ENCODE measurements at regions not wholly inside any gene's neighbourhood (a gene's known extent, or its start where the extent isn't known, plus 50 kb on each side); places are given as distances from the start of the nearest gene placed in this dataset.

GRCh38 chr1:115224636-115225035 lies 113.4 kb downstream of the NGF start:
- DNase-seq (ENCODE audit: low read depth in 2 of 2), result no peak
- TF ChIP-seq, protein P1, sequence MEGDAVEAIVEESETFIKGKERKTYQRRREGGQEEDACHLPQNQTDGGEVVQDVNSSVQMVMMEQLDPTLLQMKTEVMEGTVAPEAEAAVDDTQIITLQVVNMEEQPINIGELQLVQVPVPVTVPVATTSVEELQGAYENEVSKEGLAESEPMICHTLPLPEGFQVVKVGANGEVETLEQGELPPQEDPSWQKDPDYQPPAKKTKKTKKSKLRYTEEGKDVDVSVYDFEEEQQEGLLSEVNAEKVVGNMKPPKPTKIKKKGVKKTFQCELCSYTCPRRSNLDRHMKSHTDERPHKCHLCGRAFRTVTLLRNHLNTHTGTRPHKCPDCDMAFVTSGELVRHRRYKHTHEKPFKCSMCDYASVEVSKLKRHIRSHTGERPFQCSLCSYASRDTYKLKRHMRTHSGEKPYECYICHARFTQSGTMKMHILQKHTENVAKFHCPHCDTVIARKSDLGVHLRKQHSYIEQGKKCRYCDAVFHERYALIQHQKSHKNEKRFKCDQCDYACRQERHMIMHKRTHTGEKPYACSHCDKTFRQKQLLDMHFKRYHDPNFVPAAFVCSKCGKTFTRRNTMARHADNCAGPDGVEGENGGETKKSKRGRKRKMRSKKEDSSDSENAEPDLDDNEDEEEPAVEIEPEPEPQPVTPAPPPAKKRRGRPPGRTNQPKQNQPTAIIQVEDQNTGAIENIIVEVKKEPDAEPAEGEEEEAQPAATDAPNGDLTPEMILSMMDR (IDR thresholded peaks at IDR 0.05; ENCODE audit: low read depth, low read length), result no peak
- no peak overlapping the region for H3K4me3 ChIP-seq (replicated peaks in 1 of 2; ENCODE audit: low read depth in 2 of 2, low read length in 2 of 2)

DNA sequence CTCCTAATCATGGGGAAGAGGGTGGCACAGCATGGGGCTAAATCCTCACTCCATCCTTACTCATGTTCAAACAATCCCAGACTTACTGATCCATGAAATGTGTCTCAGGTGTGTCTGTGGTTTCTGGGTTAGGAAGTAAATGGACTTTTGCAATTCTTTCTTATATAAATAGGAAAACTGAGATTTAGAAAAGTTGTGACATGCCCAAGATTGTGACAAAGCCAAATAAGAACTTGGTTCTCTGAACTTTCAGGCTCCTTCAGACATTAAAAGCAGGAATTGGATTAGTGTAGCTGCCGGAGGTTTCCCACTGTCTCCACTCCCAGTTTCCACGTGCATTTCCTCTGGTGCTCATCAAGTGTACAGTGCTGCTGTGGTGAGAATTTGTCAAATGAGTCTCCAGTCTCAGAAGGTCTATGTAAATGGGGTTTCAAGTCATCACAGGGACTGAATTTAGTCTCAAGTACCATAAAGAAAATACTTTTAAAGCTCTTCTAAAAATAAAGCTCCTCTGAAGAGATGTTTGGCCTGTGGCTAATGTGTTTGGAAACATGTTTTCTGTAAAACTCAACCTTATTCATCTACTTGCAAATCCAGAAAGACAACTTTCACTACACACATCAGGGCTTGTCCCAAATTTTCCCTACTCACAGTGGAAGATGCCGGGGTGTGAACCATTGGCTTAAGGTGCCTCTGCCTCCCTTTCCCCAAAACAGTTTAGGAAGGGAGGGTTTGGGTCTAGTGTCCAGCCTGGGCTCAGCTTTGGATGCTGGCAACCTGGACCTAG lies 115.2 kb downstream of the NGF start:
- TF ChIP-seq, protein P1 (IDR thresholded peaks at IDR 0.05; ENCODE audit: low read depth, low read length), result no peak
- H3K4me3 ChIP-seq (replicated peaks in 1 of 2; ENCODE audit: low read depth in 2 of 2, low read length in 2 of 2), result no peak overlapping the region
- DNase-seq (ENCODE audit: low read depth in 2 of 2), result no peak

GRCh38 chr1:115220340-115221270 lies 117.4 kb downstream of the NGF start:
- peak in 1 of 2 donors; percentile 26 for DNase-seq (ENCODE audit: low read depth in 2 of 2)
- TF ChIP-seq, protein P1 (IDR thresholded peaks at IDR 0.05; ENCODE audit: low read depth, low read length), result no peak
- H3K4me3 ChIP-seq (replicated peaks in 1 of 2; ENCODE audit: low read depth in 2 of 2, low read length in 2 of 2), result no peak overlapping the region

DNA sequence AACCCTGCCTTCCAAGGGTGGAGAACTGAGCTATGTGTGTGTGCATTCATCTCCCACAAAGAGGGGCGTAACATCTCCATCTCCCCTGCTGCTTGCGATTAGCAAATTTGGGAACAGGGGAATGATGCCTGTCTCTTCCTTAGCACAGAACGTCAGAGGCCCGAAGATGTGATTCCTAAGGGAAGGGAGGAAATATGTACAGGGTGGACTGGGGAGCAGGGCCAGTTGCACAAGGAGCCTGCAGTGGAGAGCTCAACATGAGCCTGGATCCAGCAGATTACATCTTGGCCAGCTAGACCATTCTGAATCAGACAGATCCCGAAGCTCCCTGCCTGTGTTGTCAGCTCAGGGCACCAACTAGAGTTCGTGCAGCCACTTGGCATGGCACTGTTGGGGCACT lies 118.1 kb downstream of the NGF start:
- no peak overlapping the region for H3K4me3 ChIP-seq (replicated peaks in 1 of 2; ENCODE audit: low read depth in 2 of 2, low read length in 2 of 2)
- peak in 1 of 2 donors; percentile 61 for DNase-seq (ENCODE audit: low read depth in 2 of 2)
- TF ChIP-seq, protein P1 (IDR thresholded peaks at IDR 0.05; ENCODE audit: low read depth, low read length), result no peak

DNA sequence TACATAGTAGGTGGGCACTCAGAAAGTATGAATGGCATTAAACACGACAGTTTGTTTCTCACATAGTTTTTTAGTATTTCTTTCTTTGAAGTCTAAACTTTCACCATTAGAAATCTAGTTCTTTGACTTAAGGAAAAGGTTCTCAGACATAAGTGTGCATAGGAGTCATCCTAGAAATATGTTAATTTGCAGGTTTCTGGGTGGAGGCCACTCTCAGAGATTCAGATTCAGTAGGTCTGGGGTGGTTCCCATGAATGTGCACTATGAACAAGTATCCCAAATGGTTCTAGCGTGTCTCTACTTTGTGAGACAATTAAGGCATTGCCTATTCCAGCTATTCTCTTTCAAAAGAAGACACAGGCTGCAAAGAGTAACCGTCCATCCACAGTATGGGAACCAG lies 119.3 kb downstream of the NGF start:
- no peak for DNase-seq (ENCODE audit: low read depth in 2 of 2)
- H3K4me3 ChIP-seq (replicated peaks in 1 of 2; ENCODE audit: low read depth in 2 of 2, low read length in 2 of 2), result no peak overlapping the region
- TF ChIP-seq, protein P1 (IDR thresholded peaks at IDR 0.05; ENCODE audit: low read depth, low read length), result no peak

GRCh38 chr1:115218034-115218405 lies 120.0 kb downstream of the NGF start:
- no peak overlapping the region for H3K4me3 ChIP-seq (replicated peaks in 1 of 2; ENCODE audit: low read depth in 2 of 2, low read length in 2 of 2)
- peak in 1 of 2 donors; percentile 13 for DNase-seq (ENCODE audit: low read depth in 2 of 2)
- TF ChIP-seq, protein P1 (IDR thresholded peaks at IDR 0.05; ENCODE audit: low read depth, low read length), result no peak
